GM23338 (cell line): ENCODE measurements at regions not wholly inside any gene's neighbourhood (a gene's known extent, or its start where the extent isn't known, plus 50 kb on each side); places are given as distances from the start of the nearest gene placed in this dataset.

ENCODE experiments used
- ATAC-seq: fragments of 200-7000 bp; cut with Tn5 transposase; 3 replicates; pipeline ENCODE4 v1.9.1; 2020
- DNase-seq: peaks from one replicate; pipeline ENCODE4 v3.0.0-alpha.2; 2015; ENCODE audit warnings: low spot score
- H2AFZ ChIP-seq: fragments of 200-600 bp; sonication (generic); 2 replicates; pipeline ENCODE4 v1.8.0; 2016; ENCODE audit warnings: antibody characterized with exemption, mild to moderate bottlenecking, moderate library complexity
- H3F3A ChIP-seq: fragments of 200-600 bp; sonication (generic); replicated peaks from 2 replicates; pipeline ENCODE4 v1.8.0; 2017; ENCODE audit warnings: antibody characterized with exemption, mixed run types, low read depth
- H3K27ac ChIP-seq: fragments of 200-600 bp; sonication (generic); 2 replicates; pipeline ENCODE4 v1.6.1; 2016; ENCODE audit warnings: low read depth
- H3K27me3 ChIP-seq: fragments of 200-600 bp; sonication (generic); 2 replicates; pipeline ENCODE4 v1.8.0; 2016; ENCODE audit warnings: mild to moderate bottlenecking, mixed run types, moderate library complexity; ENCODE audit not compliant: insufficient read depth
- H3K36me3 ChIP-seq: fragments of 200-600 bp; sonication (generic); 2 replicates; pipeline ENCODE4 v1.8.0; 2016; ENCODE audit warnings: mild to moderate bottlenecking; ENCODE audit not compliant: insufficient read depth
- H3K4me1 ChIP-seq: fragments of 200-600 bp; sonication (generic); 2 replicates; pipeline ENCODE4 v1.8.0; 2016; ENCODE audit warnings: mild to moderate bottlenecking, moderate library complexity; ENCODE audit not compliant: insufficient read depth
- H3K4me2 ChIP-seq: fragments of 200-600 bp; sonication (generic); 2 replicates; pipeline ENCODE4 v1.7.1; 2017; ENCODE audit warnings: mixed run types
- H3K4me3 ChIP-seq: fragments of 200-600 bp; sonication (generic); 2 replicates; pipeline ENCODE4 v1.6.1; 2016; ENCODE audit warnings: mixed run types
- H3K79me2 ChIP-seq: fragments of 200-600 bp; sonication (generic); replicated peaks from 2 replicates; pipeline ENCODE4 v1.8.0; 2017; ENCODE audit warnings: mild to moderate bottlenecking; ENCODE audit not compliant: insufficient read depth
- H3K9me2 ChIP-seq: fragments of 200-600 bp; sonication (generic); 2 replicates; pipeline ENCODE4 v1.8.0; 2017; ENCODE audit not compliant: insufficient read depth
- H4K20me1 ChIP-seq: fragments of 200-600 bp; sonication (generic); replicated peaks from 2 replicates; pipeline ENCODE4 v1.8.0; 2017; ENCODE audit warnings: mild to moderate bottlenecking; ENCODE audit not compliant: insufficient read depth
- H3K27ac Mint-ChIP-seq: 2 replicates; pipeline ENCODE4 v1.8.0; 2020; ENCODE audit warnings: inconsistent platforms, mild to moderate bottlenecking, moderate library complexity, mixed read lengths
- H3K27me3 Mint-ChIP-seq: 3 replicates; pipeline ENCODE4 v1.8.0; 2022; ENCODE audit warnings: low read depth, mild to moderate bottlenecking, moderate library complexity, mixed read lengths, inconsistent platforms; ENCODE audit not compliant: insufficient read depth, poor library complexity
- H3K36me3 Mint-ChIP-seq: 3 replicates; pipeline ENCODE4 v1.8.0; 2021; ENCODE audit warnings: low read depth, mild to moderate bottlenecking, inconsistent platforms, moderate library complexity, mixed read lengths
- H3K4me1 Mint-ChIP-seq: 3 replicates; pipeline ENCODE4 v1.8.0; 2020; ENCODE audit warnings: mild to moderate bottlenecking, inconsistent platforms, mixed read lengths
- H3K4me3 Mint-ChIP-seq: 3 replicates; pipeline ENCODE4 v1.8.0; 2021; ENCODE audit warnings: moderate library complexity, mild to moderate bottlenecking, inconsistent platforms, mixed read lengths
- H3K9me3 Mint-ChIP-seq: 3 replicates; pipeline ENCODE4 v1.8.0; 2020; ENCODE audit warnings: moderate library complexity, mild to moderate bottlenecking, inconsistent platforms, mixed read lengths
- ETS1 ChIP-seq: IDR thresholded peaks from 2 replicates; pipeline ENCODE4 v1.6.1; 2016; ENCODE audit warnings: antibody characterized with exemption
- EZH2 ChIP-seq: fragments of 200-600 bp; sonication (generic); IDR thresholded peaks from one replicate; pipeline ENCODE4 v1.8.0; 2017; ENCODE audit warnings: antibody characterized with exemption, mild to moderate bottlenecking, low read depth; ENCODE audit not compliant: unreplicated experiment
- NANOG ChIP-seq: IDR thresholded peaks from 2 replicates; pipeline ENCODE4 v1.6.1; 2016; ENCODE audit warnings: antibody characterized with exemption, borderline replicate concordance
- REST ChIP-seq: IDR thresholded peaks from one replicate; pipeline ENCODE4 v1.6.1; 2018; ENCODE audit warnings: antibody characterized with exemption; ENCODE audit not compliant: unreplicated experiment
- STAT1 ChIP-seq: IDR thresholded peaks from one replicate; pipeline ENCODE4 v1.6.1; 2016; ENCODE audit warnings: antibody characterized with exemption; ENCODE audit not compliant: unreplicated experiment
- ZNF114 ChIP-seq: fragments of 250-450 bp; sonication (Bioruptor Pico); IDR thresholded peaks from 2 replicates; pipeline ENCODE4 v1.5.0; 2020; ENCODE audit warnings: mild to moderate bottlenecking, moderate library complexity
- ZNF331 ChIP-seq: fragments of 250-450 bp; sonication (Bioruptor Pico); IDR thresholded peaks from 2 replicates; pipeline ENCODE4 v1.5.0; 2020; ENCODE audit warnings: low read depth, mild to moderate bottlenecking, moderate library complexity

- no peak for TF ChIP-seq ZNF114 (CRISPR knock-in tag)
- no peak for TF ChIP-seq ETS1
Measured at GRCh38 chr20:47868236-47868635, 83.0 kb upstream of the SULF2 start (continued).

GRCh38 chr20:47867831-47868230, 82.5 kb upstream of the SULF2 start:
- H3K27ac Mint-ChIP-seq: no peak overlapping the region
- TF ChIP-seq NANOG: no peak
- TF ChIP-seq STAT1: no peak
- TF ChIP-seq REST: no peak
- no peak for TF ChIP-seq ZNF114 (CRISPR knock-in tag)
- H3K9me3 Mint-ChIP-seq: peaks cover 3% of the 10 kb centered on the region; the same call in 2 of the 3 replicates
- no peaks in the 10 kb centered on the region for H3K27me3 ChIP-seq
- H3K27me3 Mint-ChIP-seq: no peaks in the 10 kb centered on the region
- H3K4me3 Mint-ChIP-seq: no peak overlapping the region
- H3K27ac ChIP-seq: no peak overlapping the region
- H3K4me3 ChIP-seq: no peak overlapping the region
- no peaks in the 10 kb centered on the region for H3F3A ChIP-seq
- H3K79me2 ChIP-seq: no peaks in the 10 kb centered on the region
- H3K4me1 ChIP-seq: no peaks in the 10 kb centered on the region
- H3K36me3 ChIP-seq: no peaks in the 10 kb centered on the region
- no peak for DNase-seq
- no peaks in the 10 kb centered on the region for H3K4me1 Mint-ChIP-seq
- no peak overlapping the region for H2AFZ ChIP-seq
- no peak overlapping the region for H3K4me2 ChIP-seq
- H4K20me1 ChIP-seq: no peaks in the 10 kb centered on the region
- H3K9me2 ChIP-seq: no peaks in the 10 kb centered on the region
- H3K36me3 Mint-ChIP-seq: no peaks in the 10 kb centered on the region
- ATAC-seq: no peak

GRCh38 chr20:47866480-47866879, 81.2 kb upstream of the SULF2 start:
- DNase-seq (no peak), ATAC-seq (no peak)
- no peaks in the 10 kb centered on the region for H3K79me2 ChIP-seq
- no peaks in the 10 kb centered on the region for H3K36me3 Mint-ChIP-seq
- no peaks in the 10 kb centered on the region for H3K27me3 ChIP-seq
- H3K4me2 ChIP-seq: no peak overlapping the region
- no peak overlapping the region for H3K27ac Mint-ChIP-seq
- TF ChIP-seq EZH2 (no peak), STAT1 (no peak), ZNF331 (CRISPR knock-in tag) (no peak)
- no peaks in the 10 kb centered on the region for H3K9me2 ChIP-seq
- H3K4me1 ChIP-seq: no peaks in the 10 kb centered on the region
- no peaks in the 10 kb centered on the region for H3K4me1 Mint-ChIP-seq
- no peaks in the 10 kb centered on the region for H3K27me3 Mint-ChIP-seq
- H3F3A ChIP-seq: no peaks in the 10 kb centered on the region
- H3K4me3 ChIP-seq: no peak overlapping the region
- H2AFZ ChIP-seq: no peak overlapping the region
- no peak overlapping the region for H3K4me3 Mint-ChIP-seq
- H3K9me3 Mint-ChIP-seq: peaks cover 3% of the 10 kb centered on the region; the same call in 2 of the 3 replicates
- H4K20me1 ChIP-seq: no peaks in the 10 kb centered on the region
- no peaks in the 10 kb centered on the region for H3K36me3 ChIP-seq
- no peak overlapping the region for H3K27ac ChIP-seq
